Hematopoietic multipotent progenitor cell treated with erythropoietin and hydrocortisone succinate and interleukin-3 and kit ligand, for 17 days (in vitro differentiated cells): ENCODE measurements at regions not wholly inside any gene's neighbourhood (a gene's known extent, or its start where the extent isn't known, plus 50 kb on each side); places are given as distances from the start of the nearest gene placed in this dataset.
"Not testable (repeated sequence)": the region's sequence is repeated elsewhere in the genome, so short reads cannot be mapped to it uniquely, and the experiment has no call there.

Source experiments
- DNase-seq: peaks from one replicate; pipeline ENCODE4 v3.0.0-alpha.2; 2015; ENCODE audit warnings: low spot score

DNA sequence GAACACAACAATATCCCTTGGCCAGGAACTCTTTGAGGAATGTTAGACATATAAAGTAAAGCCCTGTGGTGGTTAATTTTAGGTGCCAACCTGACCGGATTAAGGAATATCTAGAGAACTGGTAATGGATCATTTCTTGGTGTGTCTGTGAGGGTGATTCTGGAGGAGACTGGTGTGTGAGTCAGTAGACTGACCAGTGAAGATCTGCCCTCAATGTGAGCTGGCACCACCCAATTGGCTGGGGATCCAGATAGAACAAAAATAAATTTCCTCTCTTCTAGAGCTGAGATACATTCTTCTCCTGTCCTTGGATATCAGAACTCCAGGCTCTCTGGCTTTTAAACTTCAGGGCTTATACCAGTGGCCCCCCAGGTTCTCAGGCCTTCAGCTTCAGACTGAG is 56.2 kb upstream of the TNPO1 start:
- DNase-seq = no peak

- no peak for DNase-seq
These were observed 63.6 kb upstream of the TNPO1 start for GRCh38 chr5:72752909-72753308.

- no peak for DNase-seq
These were observed 67.0 kb upstream of the TNPO1 start for GRCh38 chr5:72749362-72749997.

GRCh38 chr5:72747826-72748225 is 68.6 kb upstream of the TNPO1 start:
- DNase-seq = no peak

GRCh38 chr5:72746736-72747135 is 69.7 kb upstream of the TNPO1 start:
- DNase-seq = no peak

- DNase-seq = no peak
These were observed 72.3 kb upstream of the TNPO1 start for GRCh38 chr5:72744136-72744535.

DNA sequence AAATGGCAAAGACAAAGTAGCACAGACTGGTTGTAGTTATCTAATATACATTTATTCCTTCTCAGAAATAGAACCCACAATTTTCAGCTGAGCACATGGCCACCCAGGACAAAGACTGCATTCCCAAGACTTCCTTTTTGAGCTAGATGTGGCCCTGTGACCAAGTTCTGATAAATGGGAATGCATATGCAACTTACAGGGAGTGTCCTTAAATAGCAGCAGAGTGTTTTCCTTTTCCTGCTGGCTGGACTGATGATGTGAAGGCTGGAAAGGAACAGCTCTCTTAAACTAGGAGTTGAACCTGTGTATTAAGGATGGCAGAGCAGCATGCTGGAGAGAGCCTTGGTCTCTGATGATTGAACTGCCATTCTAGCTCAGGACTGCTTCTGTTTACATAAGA is 74.7 kb upstream of the TNPO1 start:
- no peak for DNase-seq

- no peak for DNase-seq
These were observed 82.7 kb upstream of the TNPO1 start for GRCh38 chr5:72733810-72734209.

- DNase-seq = no peak
These were observed 92.9 kb upstream of the TNPO1 start for GRCh38 chr5:72723581-72723980.

DNA sequence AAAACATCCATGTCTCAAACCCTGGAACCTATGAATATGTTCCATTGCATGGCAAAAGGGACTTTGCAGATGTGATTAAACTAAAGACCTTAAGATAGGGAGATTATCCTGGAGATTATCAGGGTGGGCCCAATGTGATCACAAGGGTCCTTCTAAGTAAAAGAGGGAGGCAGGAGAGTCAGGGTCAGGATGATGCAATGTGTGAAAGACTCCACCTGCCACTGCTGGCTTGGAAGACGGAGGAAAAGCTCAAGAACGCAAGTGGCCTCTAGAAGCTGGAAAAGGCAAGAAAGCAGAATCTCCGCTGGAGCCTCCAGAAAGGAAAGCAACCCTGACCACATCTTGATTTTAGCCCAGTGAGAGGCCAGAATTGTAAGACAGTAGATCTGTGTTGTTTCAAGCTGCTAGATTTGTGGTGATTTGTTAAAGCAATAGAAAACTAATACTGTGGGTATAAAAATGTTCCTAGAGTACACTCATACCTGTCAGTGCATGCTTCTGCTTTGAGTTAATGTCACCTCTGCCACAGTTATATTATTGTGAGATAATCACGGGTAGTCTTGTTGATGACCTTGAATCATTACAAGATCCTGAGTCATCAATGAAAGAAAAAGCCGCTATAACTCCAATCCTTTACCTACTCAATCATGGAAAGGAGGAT is 93.5 kb upstream of the TNPO1 start:
- DNase-seq = no peak

- no peak for DNase-seq
These were observed 94.6 kb upstream of the TNPO1 start for GRCh38 chr5:72721844-72722243.

DNA sequence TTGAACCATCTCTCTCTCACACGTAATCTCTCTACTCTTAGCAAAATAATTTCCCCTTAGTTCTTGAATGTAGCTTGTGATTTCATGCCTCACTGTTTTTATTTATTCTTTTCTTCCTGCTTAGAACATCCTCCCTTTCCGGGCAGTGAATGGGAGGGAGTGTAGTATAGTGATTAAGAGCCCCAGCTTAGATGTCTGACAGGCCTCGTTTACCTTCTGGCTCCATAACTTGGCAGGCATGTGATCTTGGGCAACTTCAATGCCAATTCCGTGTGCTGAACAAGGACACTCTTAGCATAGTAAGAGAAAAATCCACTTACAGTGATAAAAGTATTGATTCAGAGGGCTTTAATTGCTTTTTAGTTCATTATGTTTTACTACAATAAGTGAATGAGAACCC is 96.3 kb upstream of the TNPO1 start:
- no peak for DNase-seq

- DNase-seq = no peak
These were observed 105.1 kb upstream of the TNPO1 start for GRCh38 chr5:72711351-72711750.

DNA sequence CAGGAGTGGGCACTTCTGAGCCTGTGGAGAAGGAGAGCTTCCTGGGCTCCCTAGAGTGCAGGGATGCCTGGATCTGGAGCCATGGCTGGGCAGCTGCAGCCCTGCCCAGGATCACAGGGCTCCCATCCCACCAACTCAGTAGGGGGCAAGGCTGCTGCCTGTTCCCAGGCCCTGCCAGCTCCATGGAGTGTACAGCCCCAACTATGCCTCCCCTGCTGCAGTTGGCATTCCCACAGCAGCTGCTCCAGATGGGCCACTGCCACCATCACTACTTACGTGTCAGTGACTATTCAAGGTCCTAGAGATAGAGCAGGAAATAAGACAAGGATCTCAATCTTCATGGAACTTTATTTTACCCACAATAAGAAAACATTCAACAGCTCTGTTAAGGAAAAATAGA is 107.1 kb upstream of the TNPO1 start:
- no peak for DNase-seq

- no peak for DNase-seq
These were observed 111.3 kb upstream of the TNPO1 start for GRCh38 chr5:72705178-72705577.

- DNase-seq = no peak
These were observed 112.6 kb upstream of the TNPO1 start for GRCh38 chr5:72703876-72704275.

GRCh38 chr5:72702881-72703434 is 113.5 kb upstream of the TNPO1 start:
- no peak for DNase-seq

- not testable (repeated sequence) for DNase-seq
These were observed 114.4 kb upstream of the TNPO1 start for GRCh38 chr5:72702105-72702504.

- no peak for DNase-seq
These were observed 118.0 kb upstream of the TNPO1 start for GRCh38 chr5:72698481-72698880.

- no peak for DNase-seq
These were observed 118.8 kb upstream of the TNPO1 start for GRCh38 chr5:72697622-72698021.

DNA sequence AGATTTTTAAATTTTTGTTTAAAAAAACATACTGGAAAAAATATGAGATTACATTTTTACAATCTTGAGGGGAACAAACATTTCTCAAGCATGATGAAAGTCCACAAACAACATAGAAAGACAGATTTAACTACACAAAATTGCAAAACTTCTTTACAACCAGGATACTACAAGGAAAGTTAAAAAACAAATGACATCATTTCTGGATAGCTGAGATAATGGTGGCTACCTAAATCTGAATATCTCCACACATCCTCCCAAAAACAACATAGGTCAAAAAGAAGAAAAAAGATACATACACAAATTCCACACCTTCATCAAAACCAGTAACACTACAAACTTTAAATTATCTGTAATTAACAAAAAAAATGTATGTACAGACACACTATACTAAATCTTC is 120.8 kb upstream of the TNPO1 start:
- no peak for DNase-seq

GRCh38 chr5:72694856-72695255 is 121.6 kb upstream of the TNPO1 start:
- no peak for DNase-seq

DNA sequence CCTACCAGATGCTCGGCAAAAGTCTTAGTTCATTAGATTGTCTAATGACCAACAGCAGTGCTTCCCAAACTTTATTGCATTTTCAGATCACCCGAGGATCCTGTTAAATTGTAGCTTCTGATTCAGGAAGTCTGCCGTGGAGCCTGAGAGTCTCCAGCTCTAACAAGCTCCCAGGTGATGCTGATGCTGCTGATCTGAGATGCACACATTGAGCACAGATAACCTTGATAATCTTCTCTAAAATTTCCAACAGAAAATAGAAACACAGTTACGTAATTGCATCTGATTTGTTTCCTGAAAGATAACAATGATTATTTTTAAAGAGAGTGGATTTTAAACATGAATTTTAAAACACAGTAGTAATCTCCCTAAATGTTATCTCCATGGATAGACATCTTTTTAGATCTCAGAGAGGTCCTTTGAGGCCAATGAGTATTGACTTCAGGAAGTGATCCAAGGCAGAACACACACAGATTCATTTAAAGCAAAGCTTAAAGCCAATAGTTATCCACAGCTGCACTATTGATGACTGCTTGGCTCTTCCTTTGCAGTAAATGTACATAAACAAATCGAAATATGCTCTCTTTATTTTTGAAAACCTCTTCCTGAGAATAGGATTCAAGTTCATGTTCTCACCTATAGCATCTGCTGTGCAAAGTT is 122.8 kb upstream of the TNPO1 start:
- DNase-seq = no peak
